IMR-90 (cell line): ENCODE measurements at regions not wholly inside any gene's neighbourhood (a gene's known extent, or its start where the extent isn't known, plus 50 kb on each side); places are given as distances from the start of the nearest gene placed in this dataset.

ENCODE experiments used
- BHLHE40 ChIP-seq: fragments of 150-350 bp; IDR thresholded peaks from 2 replicates; pipeline ENCODE4 v1.6.1; 2016; ENCODE audit warnings: mild to moderate bottlenecking, low read depth, low read length
- CHD1 ChIP-seq: IDR thresholded peaks from 2 replicates; pipeline ENCODE4 v1.6.1; 2012; ENCODE audit warnings: low read depth, low read length, improper control_type of control experiment
- MAZ ChIP-seq: IDR thresholded peaks from 2 replicates; pipeline ENCODE4 v1.6.1; 2012; ENCODE audit warnings: low read depth, mild to moderate bottlenecking, low read length, improper control_type of control experiment, moderate library complexity, borderline replicate concordance
- POLR2A ChIP-seq: IDR thresholded peaks from 2 replicates; pipeline ENCODE4 v1.6.1; 2012; ENCODE audit warnings: mild to moderate bottlenecking, low read depth, low read length
- RAD21 ChIP-seq: IDR thresholded peaks from 2 replicates; pipeline ENCODE4 v1.6.1; 2012; ENCODE audit warnings: low read length, improper control_type of control experiment
- SMC3 ChIP-seq: fragments of 150-350 bp; IDR thresholded peaks from 2 replicates; pipeline ENCODE4 v1.6.1; 2016; ENCODE audit warnings: low read depth, mild to moderate bottlenecking, antibody characterized with exemption, low read length, moderate library complexity
- TF ChIP-seq, protein P1 (sequence below): conservative IDR thresholded peaks from 2 replicates; pipeline ENCODE4 v1.5.1; 2012; ENCODE audit warnings: mild to moderate bottlenecking, low read depth, low read length, improper control_type of control experiment
- TF ChIP-seq, protein P2 (sequence below): fragments of 150-350 bp; IDR thresholded peaks from 2 replicates; pipeline ENCODE4 v1.6.1; 2017; ENCODE audit warnings: mild to moderate bottlenecking, antibody characterized with exemption, low read length, low read depth

DNA sequence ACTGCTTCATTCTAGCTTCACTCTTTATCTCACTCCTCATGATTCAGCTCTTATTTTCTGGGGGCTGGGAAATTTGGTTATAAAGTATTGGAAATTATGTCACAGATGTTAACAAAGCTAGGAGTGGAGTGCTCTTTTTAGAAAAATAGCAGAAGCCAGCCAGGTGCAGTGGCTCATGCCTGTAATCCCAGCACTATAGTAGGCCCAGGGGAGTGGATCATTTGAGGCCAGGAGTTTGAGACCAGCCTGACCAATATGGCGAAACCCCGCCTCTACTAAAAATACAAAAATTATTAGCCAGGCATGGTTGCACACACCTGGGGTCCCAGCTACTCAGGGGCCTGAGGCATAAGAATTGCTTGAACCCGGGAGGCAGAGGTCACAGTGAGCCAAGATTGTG lies 97.2 kb upstream of the GUCY1A1 start:
- TF ChIP-seq, protein P1, sequence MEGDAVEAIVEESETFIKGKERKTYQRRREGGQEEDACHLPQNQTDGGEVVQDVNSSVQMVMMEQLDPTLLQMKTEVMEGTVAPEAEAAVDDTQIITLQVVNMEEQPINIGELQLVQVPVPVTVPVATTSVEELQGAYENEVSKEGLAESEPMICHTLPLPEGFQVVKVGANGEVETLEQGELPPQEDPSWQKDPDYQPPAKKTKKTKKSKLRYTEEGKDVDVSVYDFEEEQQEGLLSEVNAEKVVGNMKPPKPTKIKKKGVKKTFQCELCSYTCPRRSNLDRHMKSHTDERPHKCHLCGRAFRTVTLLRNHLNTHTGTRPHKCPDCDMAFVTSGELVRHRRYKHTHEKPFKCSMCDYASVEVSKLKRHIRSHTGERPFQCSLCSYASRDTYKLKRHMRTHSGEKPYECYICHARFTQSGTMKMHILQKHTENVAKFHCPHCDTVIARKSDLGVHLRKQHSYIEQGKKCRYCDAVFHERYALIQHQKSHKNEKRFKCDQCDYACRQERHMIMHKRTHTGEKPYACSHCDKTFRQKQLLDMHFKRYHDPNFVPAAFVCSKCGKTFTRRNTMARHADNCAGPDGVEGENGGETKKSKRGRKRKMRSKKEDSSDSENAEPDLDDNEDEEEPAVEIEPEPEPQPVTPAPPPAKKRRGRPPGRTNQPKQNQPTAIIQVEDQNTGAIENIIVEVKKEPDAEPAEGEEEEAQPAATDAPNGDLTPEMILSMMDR: no peak
- no peak for TF ChIP-seq MAZ
- no peak for TF ChIP-seq CHD1
- no peak for TF ChIP-seq BHLHE40
- no peak for TF ChIP-seq RAD21
- TF ChIP-seq, protein P2, sequence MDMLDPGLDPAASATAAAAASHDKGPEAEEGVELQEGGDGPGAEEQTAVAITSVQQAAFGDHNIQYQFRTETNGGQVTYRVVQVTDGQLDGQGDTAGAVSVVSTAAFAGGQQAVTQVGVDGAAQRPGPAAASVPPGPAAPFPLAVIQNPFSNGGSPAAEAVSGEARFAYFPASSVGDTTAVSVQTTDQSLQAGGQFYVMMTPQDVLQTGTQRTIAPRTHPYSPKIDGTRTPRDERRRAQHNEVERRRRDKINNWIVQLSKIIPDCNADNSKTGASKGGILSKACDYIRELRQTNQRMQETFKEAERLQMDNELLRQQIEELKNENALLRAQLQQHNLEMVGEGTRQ: no peak
- TF ChIP-seq POLR2A: no peak
- TF ChIP-seq SMC3: no peak
